Cardiac fibroblast (primary cell): ENCODE measurements at regions not wholly inside any gene's neighbourhood (a gene's known extent, or its start where the extent isn't known, plus 50 kb on each side); places are given as distances from the start of the nearest gene placed in this dataset.

ENCODE experiments used
- DNase-seq, 2 donors: peaks; one replicate each; pipeline versions ENCODE4 v3.0.0 to v3.0.0-alpha.2; 2010; ENCODE audit warnings: low read depth in 2 of 2
- H3K4me3 ChIP-seq, 2 donors: replicated peaks in 1 of 2; 1 replicate in 1 of 2; 2 replicates in 1 of 2; pipeline ENCODE4 v1.5.1; 2011; ENCODE audit warnings: low read depth in 2 of 2, low read length in 2 of 2, mild to moderate bottlenecking in 2 of 2, moderate library complexity in 1 of 2
- TF ChIP-seq, protein P1 (sequence below): IDR thresholded peaks from one replicate; pipeline ENCODE4 v1.5.1; 2011; ENCODE audit warnings: low read depth, mild to moderate bottlenecking, low read length, inconsistent platforms

GRCh38 chr9:28661853-28662252 lies 1088.6 kb upstream of the C9orf72 start:
- no peak for DNase-seq
- TF ChIP-seq, protein P1, sequence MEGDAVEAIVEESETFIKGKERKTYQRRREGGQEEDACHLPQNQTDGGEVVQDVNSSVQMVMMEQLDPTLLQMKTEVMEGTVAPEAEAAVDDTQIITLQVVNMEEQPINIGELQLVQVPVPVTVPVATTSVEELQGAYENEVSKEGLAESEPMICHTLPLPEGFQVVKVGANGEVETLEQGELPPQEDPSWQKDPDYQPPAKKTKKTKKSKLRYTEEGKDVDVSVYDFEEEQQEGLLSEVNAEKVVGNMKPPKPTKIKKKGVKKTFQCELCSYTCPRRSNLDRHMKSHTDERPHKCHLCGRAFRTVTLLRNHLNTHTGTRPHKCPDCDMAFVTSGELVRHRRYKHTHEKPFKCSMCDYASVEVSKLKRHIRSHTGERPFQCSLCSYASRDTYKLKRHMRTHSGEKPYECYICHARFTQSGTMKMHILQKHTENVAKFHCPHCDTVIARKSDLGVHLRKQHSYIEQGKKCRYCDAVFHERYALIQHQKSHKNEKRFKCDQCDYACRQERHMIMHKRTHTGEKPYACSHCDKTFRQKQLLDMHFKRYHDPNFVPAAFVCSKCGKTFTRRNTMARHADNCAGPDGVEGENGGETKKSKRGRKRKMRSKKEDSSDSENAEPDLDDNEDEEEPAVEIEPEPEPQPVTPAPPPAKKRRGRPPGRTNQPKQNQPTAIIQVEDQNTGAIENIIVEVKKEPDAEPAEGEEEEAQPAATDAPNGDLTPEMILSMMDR: no peak
- H3K4me3 ChIP-seq: no peak overlapping the region

GRCh38 chr9:28662675-28663074 lies 1089.4 kb upstream of the C9orf72 start:
- TF ChIP-seq, protein P1: no peak
- H3K4me3 ChIP-seq: no peak overlapping the region
- DNase-seq: no peak

GRCh38 chr9:28668158-28668557 lies 1094.9 kb upstream of the C9orf72 start:
- H3K4me3 ChIP-seq: no peak overlapping the region
- TF ChIP-seq, protein P1: no peak
- no peak for DNase-seq

GRCh38 chr9:28671000-28671399 lies 1097.7 kb upstream of the C9orf72 start:
- DNase-seq: no peak
- TF ChIP-seq, protein P1: no peak
- no peak overlapping the region for H3K4me3 ChIP-seq

- H3K4me3 ChIP-seq: no peak overlapping the region
- TF ChIP-seq, protein P1: no peak
- DNase-seq: no peak
Measured at GRCh38 chr9:28678097-28678496, 1104.8 kb upstream of the C9orf72 start.

GRCh38 chr9:28688172-28688571 lies 1114.9 kb upstream of the C9orf72 start:
- DNase-seq: no peak
- TF ChIP-seq, protein P1: no peak
- no peak overlapping the region for H3K4me3 ChIP-seq

GRCh38 chr9:28692012-28692411 lies 1118.7 kb upstream of the C9orf72 start:
- DNase-seq: no peak
- TF ChIP-seq, protein P1: no peak
- H3K4me3 ChIP-seq: no peak overlapping the region
